Breast epithelium (tissue), 4 donors: ENCODE measurements at regions not wholly inside any gene's neighbourhood (a gene's known extent, or its start where the extent isn't known, plus 50 kb on each side); places are given as distances from the start of the nearest gene placed in this dataset.

ENCODE experiments used
- DNase-seq, 2 donors: peaks; one replicate each; pipeline ENCODE4 v3.0.0-alpha.2; 2019; ENCODE audit warnings: low spot score in 2 of 2
- H3K27ac ChIP-seq, 2 donors: fragments of 200-600 bp; sonication (generic) in 1 of 2; one replicate each; pipeline ENCODE4 v1.5.1; 2016 to 2019; ENCODE audit warnings: mild to moderate bottlenecking in 1 of 2
- H3K27me3 ChIP-seq, 2 donors: fragments of 200-600 bp; sonication (generic) in 1 of 2; one replicate each; pipeline versions ENCODE4 v1.5.1 to v1.6.0; 2017 to 2019; ENCODE audit warnings: control low read depth in 1 of 2, mild to moderate bottlenecking in 1 of 2
- H3K36me3 ChIP-seq: fragments of 200-600 bp; one replicate; pipeline ENCODE4 v1.5.1; 2019
- H3K4me1 ChIP-seq, 2 donors: fragments of 200-600 bp; sonication (generic); one replicate each; pipeline ENCODE4 v1.5.1; 2016 to 2019; ENCODE audit warnings: control low read depth in 1 of 2
- H3K4me3 ChIP-seq, 3 donors: fragments of 200-600 bp; sonication (generic); 1 replicate in 2 of 3; 2 replicates in 1 of 3; pipeline ENCODE4 v1.5.1; 2016 to 2019; ENCODE audit warnings: mild to moderate bottlenecking in 3 of 3, moderate library complexity in 2 of 3
- H3K9me3 ChIP-seq, 2 donors: fragments of 200-600 bp; sonication (generic) in 1 of 2; one replicate each; pipeline ENCODE4 v1.5.1; 2016 to 2019; ENCODE audit warnings: control low read depth in 1 of 2
- POLR2A ChIP-seq: fragments of 450-650 bp; IDR thresholded peaks from one replicate; pipeline ENCODE4 v1.6.1; 2016; ENCODE audit warnings: antibody characterized with exemption, mild to moderate bottlenecking, moderate library complexity
- POLR2AphosphoS5 ChIP-seq, 3 donors: sonication (generic); formaldehyde crosslinking; IDR thresholded peaks; one replicate each; pipeline ENCODE4 v1.6.1; 2017; ENCODE audit warnings: antibody characterized with exemption in 3 of 3
- intact Hi-C: fragments of 100-400 bp; cut with DNase I; formaldehyde crosslinking; loops from one replicate; pipeline ENCODE4 v1.15.1; 2023; ENCODE audit warnings: low total_unique reads
- TF ChIP-seq, protein P1 (sequence below), 3 donors: fragments of 450-650 bp; IDR thresholded peaks; one replicate each; pipeline ENCODE4 v1.5.1; 2016 to 2017; ENCODE audit warnings: antibody characterized with exemption in 3 of 3, mild to moderate bottlenecking in 3 of 3, moderate library complexity in 3 of 3

DNA sequence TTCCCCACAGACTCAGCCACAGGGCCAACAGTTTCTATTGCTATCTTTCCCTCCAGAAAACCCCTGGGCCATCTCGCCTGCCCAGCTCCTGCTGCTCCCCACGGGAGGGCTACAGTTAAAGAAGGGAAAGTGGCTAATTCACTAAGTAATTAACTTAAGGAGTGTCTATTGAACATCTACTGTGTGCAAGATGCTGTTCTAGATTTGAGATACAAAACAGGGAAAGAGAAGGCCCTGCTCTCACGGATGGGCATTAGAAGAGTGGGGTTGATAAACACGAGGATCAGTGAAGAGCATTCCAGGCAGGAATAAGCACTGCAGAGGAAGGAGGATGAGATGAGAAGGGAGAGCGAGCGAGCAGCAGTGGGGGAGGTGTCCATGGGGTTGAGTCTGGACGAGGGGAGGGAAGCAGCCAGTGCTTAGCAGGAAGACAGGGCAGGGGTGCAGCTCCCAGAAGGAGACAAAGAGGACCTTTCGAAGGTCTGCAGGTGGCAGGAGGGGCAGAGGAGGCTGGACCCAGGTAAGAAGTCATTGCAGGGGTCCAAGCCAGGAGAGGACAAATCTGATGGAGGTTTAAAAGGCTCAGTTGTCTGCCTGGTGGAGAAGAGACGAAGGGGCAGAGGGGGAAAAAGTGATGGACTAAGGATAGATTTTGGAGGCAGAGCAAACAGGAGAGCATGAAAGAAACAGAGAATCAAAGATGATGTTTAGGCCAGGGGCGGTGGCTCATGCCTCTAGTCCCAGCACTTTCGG, 64.7 kb downstream of the KLF15 start:
- Histone ChIP-seq H3K27ac (no peak overlapping the region), H3K4me1 (peaks cover 0 to 4% of the 10 kb centered on the region in 2 donors), H3K36me3 (no peaks in the 10 kb centered on the region), H3K27me3 (no peaks in the 10 kb centered on the region), H3K4me3 (no peak overlapping the region), H3K9me3 (no peaks in the 10 kb centered on the region)
- intact Hi-C loops = no loop called here
- TF ChIP-seq POLR2AphosphoS5 (IDR thresholded peaks at IDR 0.05) (no peak), POLR2A (no peak)
- TF ChIP-seq, protein P1, sequence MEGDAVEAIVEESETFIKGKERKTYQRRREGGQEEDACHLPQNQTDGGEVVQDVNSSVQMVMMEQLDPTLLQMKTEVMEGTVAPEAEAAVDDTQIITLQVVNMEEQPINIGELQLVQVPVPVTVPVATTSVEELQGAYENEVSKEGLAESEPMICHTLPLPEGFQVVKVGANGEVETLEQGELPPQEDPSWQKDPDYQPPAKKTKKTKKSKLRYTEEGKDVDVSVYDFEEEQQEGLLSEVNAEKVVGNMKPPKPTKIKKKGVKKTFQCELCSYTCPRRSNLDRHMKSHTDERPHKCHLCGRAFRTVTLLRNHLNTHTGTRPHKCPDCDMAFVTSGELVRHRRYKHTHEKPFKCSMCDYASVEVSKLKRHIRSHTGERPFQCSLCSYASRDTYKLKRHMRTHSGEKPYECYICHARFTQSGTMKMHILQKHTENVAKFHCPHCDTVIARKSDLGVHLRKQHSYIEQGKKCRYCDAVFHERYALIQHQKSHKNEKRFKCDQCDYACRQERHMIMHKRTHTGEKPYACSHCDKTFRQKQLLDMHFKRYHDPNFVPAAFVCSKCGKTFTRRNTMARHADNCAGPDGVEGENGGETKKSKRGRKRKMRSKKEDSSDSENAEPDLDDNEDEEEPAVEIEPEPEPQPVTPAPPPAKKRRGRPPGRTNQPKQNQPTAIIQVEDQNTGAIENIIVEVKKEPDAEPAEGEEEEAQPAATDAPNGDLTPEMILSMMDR (IDR thresholded peaks at IDR 0.05) = no peak
- DNase-seq = peak in 1 of 2 donors; percentile 5

DNA sequence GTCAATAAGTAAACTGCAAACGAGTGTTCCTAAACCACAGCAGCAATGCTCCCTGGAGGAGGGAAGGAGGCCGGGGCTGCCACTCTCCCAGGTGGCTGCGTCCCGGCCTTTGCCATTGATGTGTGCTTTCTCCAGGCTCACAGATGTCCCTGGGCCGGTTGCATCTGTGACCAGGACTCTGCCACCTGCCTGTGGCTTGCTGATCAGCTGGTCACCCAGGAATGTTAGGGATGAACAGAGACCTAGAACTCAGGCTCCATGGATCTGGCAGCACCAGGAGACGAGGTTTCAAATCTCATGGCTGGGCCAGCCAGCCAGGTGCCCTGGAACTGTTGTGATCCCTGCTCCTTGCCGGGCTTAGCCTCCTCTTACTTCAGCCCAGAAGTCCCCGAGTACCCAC, 65.7 kb downstream of the KLF15 start:
- Histone ChIP-seq H3K36me3 (no peaks in the 10 kb centered on the region), H3K4me1 (peaks cover 0 to 4% of the 10 kb centered on the region in 2 donors), H3K9me3 (no peaks in the 10 kb centered on the region), H3K4me3 (no peak overlapping the region), H3K27ac (no peak overlapping the region), H3K27me3 (no peaks in the 10 kb centered on the region)
- DNase-seq = peak in 1 of 2 donors; percentile 4
- intact Hi-C loops = no loop called here
- TF ChIP-seq POLR2A (no peak), POLR2AphosphoS5 (IDR thresholded peaks at IDR 0.05) (no peak)
- TF ChIP-seq, protein P1 (IDR thresholded peaks at IDR 0.05) = no peak

DNA sequence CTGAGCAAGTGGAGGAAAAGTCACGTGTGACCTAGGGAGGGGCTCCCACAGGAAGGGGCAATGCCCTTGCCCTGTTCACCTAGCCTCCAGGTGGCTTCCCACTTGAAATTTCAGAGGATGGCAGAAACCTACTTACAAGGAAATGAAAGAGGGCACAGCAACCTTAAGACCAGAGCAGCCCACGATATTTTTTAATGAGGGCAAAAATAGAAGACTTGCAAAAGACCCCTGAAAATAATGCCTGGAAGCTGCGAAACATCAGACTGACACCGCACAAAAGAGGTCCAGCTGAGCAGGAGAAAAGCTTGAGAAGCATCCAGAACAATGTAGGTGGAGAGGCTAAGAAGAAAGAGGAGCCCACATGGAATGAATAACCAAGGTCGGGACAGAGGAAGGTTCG, 66.1 kb downstream of the KLF15 start:
- Histone ChIP-seq H3K4me3 (no peak overlapping the region), H3K27me3 (no peaks in the 10 kb centered on the region), H3K4me1 (peaks cover 0 to 4% of the 10 kb centered on the region in 2 donors), H3K36me3 (no peaks in the 10 kb centered on the region), H3K9me3 (no peaks in the 10 kb centered on the region), H3K27ac (no peak overlapping the region)
- intact Hi-C loops = no loop called here
- DNase-seq = no peak
- TF ChIP-seq, protein P1 (IDR thresholded peaks at IDR 0.05) = no peak
- TF ChIP-seq POLR2A (no peak), POLR2AphosphoS5 (IDR thresholded peaks at IDR 0.05) (no peak)

DNA sequence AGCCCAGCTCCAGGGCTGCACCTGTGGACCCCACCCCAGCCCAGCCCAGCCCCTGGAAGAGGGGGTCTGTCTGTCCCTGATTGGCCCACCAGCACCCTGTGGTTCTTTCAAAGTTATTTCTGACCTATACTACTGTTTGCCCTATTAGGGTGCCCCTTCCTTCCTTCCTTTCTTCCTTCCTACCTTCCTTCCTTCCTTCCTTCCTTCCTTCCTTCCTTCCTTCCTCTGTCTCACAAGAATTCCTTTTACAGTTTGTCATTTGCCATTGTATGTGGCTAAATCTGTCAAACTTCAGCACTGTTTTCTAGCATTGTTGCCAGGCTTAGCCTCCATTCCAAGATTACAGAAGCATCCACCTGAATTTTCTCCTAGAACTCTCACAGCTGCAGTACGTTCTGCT, 66.9 kb downstream of the KLF15 start:
- DNase-seq = peak in 1 of 2 donors; percentile 10
- H3K27me3 ChIP-seq = no peaks in the 10 kb centered on the region
- no peak overlapping the region for H3K4me3 ChIP-seq
- no peaks in the 10 kb centered on the region for H3K36me3 ChIP-seq
- H3K27ac ChIP-seq = no peak overlapping the region
- intact Hi-C loops = no loop called here
- H3K4me1 ChIP-seq = peaks cover 0 to 4% of the 10 kb centered on the region in 2 donors
- TF ChIP-seq POLR2A = no peak
- TF ChIP-seq, protein P1 (IDR thresholded peaks at IDR 0.05) = no peak
- TF ChIP-seq POLR2AphosphoS5 (IDR thresholded peaks at IDR 0.05) = no peak
- H3K9me3 ChIP-seq = no peaks in the 10 kb centered on the region

DNA sequence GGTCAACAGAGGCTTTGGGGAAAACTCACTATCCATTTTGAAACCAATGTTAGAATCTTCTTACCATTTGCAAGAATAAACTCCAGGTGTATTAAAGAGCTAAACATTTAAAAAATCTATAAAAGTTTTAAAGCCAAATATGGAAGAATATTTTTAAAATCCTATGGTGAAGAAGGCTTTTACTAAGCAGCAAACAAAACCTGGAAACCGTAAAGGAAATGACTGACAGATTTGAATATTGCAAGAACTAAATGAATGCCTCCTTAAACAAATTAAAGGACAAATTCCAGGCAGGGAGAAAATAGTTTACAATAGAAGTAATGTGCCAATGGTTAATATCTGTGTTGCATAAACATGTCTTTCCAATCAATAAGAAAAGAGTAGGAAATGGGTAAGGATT, 68.1 kb downstream of the KLF15 start:
- intact Hi-C loops = no loop called here
- Histone ChIP-seq H3K27ac (no peak overlapping the region), H3K4me1 (peaks cover 0 to 4% of the 10 kb centered on the region in 2 donors), H3K9me3 (no peaks in the 10 kb centered on the region), H3K36me3 (no peaks in the 10 kb centered on the region), H3K27me3 (no peaks in the 10 kb centered on the region), H3K4me3 (no peak overlapping the region)
- no peak for DNase-seq
- no peak for TF ChIP-seq POLR2AphosphoS5 (IDR thresholded peaks at IDR 0.05)
- no peak for TF ChIP-seq POLR2A
- TF ChIP-seq, protein P1 (IDR thresholded peaks at IDR 0.05) = no peak
